ENCODE measurements at regions not wholly inside any gene's neighbourhood (a gene's known extent, or its start where the extent isn't known, plus 50 kb on each side); places are given as distances from the start of the nearest gene placed in this dataset.

GRCh38 chr3:21901484-21901883 is 150.5 kb upstream of the ZNF385D start:
- no peak for TF ChIP-seq CTCF (IDR thresholded peaks at IDR 0.05)
- no peak for TF ChIP-seq POLR2AphosphoS5 (IDR thresholded peaks at IDR 0.05; ENCODE audit: low read depth, low read length)
- no peak for TF ChIP-seq REST (IDR thresholded peaks at IDR 0.05; ENCODE audit: low read depth, low read length)
- TF ChIP-seq RCOR1 (IDR thresholded peaks at IDR 0.05; ENCODE audit: low read length), result no peak
- TF ChIP-seq YY1 (IDR thresholded peaks at IDR 0.05; ENCODE audit: low read depth), result no peak
- no peak for TF ChIP-seq EP300 (IDR thresholded peaks at IDR 0.05; ENCODE audit: borderline replicate concordance in 1 of 2, low read depth in 1 of 2, low read length in 1 of 2)
- TF ChIP-seq CHD2 (IDR thresholded peaks at IDR 0.05; ENCODE audit: low read length, partially characterized antibody), result no peak
- TF ChIP-seq EZH2phosphoT487 (IDR thresholded peaks at IDR 0.05; ENCODE audit: borderline replicate concordance, low read depth), result no peak
- no peak for TF ChIP-seq RAD21 (IDR thresholded peaks at IDR 0.05; ENCODE audit: low read length)
- TF ChIP-seq TAF1 (IDR thresholded peaks at IDR 0.05; ENCODE audit: borderline replicate concordance, low read depth, low read length), result no peak
- no peak for TF ChIP-seq FOXJ3 (CRISPR knock-in tag; IDR thresholded peaks at IDR 0.05)

Measured in SK-N-SH (cell line).